GM21619 (cell line): ENCODE measurements at regions not wholly inside any gene's neighbourhood (a gene's known extent, or its start where the extent isn't known, plus 50 kb on each side); places are given as distances from the start of the nearest gene placed in this dataset.

Source experiments
- ATAC-seq: cut with Tn5 transposase; IDR thresholded peaks from one replicate; pipeline ENCODE4 v1.9.1; 2021; ENCODE audit not compliant: unreplicated experiment

DNA sequence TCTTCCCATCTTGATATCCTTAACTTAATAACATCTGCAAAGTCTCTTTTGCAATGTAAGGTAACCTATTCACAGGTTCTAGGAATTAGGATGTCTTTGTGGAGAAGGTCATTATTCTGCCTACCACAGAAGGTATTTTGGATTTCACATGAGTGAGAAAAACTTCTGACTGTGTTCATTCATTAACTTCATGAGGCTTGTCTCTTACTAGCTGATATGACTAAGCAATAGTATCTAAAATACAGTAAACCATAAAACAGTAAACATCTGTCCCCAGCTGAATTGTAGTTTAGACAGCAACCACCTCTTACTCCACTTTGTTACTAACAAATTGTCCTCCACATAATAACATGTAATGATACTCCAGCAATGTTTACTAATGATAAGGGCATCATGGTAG, 198.1 kb downstream of the SEC23A start:
- ATAC-seq, result peak; percentile 53

GRCh38 chr14:38901791-38902190, 201.2 kb downstream of the SEC23A start:
- no peak for ATAC-seq

DNA sequence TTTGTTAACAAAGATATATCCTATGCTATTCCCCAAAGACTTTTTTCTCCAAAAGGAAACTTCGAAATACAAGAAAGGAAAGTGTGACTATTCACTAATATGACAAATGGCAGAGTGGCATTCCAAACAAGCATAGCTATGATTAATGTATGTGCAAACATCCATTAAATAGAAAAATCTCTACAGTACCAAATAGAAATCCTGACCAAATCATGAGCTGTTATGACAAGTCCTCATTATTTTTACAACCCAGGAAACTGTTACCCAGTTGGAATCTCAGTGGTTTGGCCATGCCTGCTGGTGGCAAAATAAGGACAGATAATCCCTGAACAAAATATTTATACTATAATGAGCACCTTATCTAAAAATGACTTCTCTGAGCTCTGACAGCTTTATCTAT, 202.1 kb downstream of the SEC23A start:
- ATAC-seq, result no peak

DNA sequence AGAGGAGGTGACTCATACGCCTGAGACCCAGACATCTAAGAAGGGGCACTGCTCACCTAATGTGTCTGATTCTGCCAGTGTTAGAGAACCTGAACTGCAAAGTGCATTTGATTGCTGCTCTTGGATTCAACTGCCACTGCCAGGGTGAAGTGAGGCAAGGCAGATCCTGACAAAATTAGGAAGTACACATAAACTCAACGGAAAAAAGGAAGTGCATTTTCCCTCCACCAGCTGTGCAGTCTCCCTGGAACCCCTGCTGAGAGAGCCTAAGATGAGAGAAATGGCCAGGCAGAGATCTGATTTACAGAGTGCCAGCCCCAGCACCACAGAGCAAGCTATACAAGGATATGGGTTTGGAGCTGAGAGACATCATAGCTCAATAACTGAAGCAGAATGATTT, 215.3 kb downstream of the SEC23A start:
- no peak for ATAC-seq

- ATAC-seq, result no peak
Measured at GRCh38 chr14:38884109-38884508, 218.9 kb downstream of the SEC23A start.

GRCh38 chr14:38883127-38883526, 219.9 kb downstream of the SEC23A start:
- ATAC-seq, result no peak

GRCh38 chr14:38882533-38882932, 220.5 kb downstream of the SEC23A start:
- no peak for ATAC-seq

- no peak for ATAC-seq
Measured at GRCh38 chr14:38880643-38881524, 222.2 kb downstream of the SEC23A start.

DNA sequence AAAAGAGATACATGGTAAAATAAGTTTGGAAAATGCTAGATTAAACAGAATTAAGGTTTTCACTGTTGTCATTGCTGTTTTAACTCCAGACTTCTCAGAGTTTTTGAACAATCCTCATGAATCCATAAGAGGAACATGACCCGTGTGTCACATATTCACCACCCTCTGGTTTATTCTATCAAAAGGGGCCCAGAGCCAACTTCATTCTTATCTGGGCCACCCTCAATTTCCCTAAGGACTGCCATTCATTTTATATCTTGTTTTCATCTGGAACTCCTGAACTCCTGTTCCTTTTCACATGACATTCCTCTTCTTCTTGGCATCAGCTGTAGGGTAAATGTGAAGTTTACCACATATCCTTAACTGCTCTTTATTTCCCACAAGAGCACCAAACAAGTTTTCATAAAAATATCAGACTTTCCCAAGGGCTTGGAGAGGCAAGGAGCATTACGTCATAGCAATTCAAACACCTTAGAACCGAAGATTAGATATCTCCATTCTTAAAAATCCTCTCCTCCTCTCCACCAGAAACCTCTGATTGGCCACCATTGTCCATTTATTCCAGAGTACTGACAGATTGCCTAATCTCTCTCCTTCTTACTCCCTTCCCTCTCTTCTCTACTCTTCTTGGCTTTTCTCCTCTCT, 225.2 kb downstream of the SEC23A start:
- no peak for ATAC-seq

DNA sequence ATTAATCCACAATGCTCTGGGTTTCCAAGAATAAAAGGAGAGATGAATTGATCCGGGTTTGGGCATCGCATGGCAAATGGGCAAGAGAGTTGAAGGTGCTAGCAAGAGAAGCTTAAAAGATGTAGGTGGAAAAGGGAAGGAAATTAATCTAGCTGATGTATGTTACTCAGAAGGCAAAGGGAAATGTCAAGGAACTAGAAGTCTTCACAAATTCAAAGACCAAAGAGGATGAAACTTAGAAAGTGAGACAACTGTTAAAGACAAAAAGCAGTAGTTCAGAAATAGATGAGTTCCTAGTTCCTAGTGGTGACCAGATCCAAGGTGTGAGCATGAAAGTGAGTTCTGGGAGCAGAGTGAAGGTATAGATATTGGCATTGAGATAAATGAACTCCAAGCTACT, 228.3 kb downstream of the SEC23A start:
- ATAC-seq, result no peak

DNA sequence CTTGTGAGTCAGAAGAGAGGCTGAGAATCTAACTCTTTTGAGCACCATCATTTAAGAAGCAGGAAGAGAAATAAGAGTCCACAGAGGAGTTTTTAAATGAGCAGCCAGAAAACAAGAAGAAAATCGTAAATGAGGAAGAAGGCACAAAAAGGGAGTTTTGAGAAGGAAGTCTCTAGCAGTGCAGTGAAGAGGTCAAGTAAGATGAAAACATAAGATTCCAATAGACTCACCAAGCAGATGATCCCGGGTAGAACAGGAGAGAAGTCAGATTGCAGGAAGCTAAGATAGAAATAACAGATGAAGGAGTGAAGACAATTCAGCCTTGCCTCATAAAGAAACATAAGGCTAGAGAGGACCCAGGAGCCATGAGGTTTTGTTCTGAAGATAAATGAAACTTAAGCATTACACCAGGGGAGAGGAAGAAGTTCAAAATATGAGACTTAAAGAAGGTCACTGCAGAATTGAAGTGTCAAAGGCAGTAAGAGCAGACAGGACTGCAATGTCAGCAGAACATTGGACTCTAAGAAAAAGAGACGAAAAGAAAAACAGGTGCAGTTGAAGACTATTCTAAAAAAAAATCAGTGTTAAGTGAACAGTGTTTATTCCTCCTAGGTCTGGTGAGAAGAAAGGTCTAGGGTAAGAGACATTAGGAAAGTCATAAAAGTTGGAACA, 229.0 kb downstream of the SEC23A start:
- ATAC-seq, result no peak

DNA sequence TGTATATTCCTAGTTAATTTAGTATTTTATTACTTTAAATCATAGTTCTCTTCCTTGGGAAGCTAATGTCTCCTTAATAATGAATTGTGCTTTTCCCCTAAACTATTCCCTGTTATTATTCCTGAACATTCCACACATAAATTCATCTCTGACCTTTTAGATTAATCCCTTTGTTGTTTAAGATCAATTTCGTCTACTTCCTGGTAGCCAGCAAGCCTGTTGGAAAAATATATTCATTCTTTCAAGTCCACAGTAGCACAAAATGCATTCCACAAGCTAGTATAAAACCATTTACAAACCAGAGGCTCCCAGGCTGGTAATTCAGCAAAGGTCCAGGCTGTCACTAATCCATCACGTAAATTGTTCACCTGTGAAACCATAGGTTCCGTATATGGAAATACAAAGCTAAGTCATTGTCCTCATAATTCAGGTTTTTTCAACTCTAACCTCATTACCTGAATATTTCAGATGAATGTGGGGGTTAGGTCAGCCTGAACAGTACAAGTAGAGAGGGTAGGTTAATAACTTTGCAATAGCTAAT, 232.7 kb downstream of the SEC23A start:
- no peak for ATAC-seq

DNA sequence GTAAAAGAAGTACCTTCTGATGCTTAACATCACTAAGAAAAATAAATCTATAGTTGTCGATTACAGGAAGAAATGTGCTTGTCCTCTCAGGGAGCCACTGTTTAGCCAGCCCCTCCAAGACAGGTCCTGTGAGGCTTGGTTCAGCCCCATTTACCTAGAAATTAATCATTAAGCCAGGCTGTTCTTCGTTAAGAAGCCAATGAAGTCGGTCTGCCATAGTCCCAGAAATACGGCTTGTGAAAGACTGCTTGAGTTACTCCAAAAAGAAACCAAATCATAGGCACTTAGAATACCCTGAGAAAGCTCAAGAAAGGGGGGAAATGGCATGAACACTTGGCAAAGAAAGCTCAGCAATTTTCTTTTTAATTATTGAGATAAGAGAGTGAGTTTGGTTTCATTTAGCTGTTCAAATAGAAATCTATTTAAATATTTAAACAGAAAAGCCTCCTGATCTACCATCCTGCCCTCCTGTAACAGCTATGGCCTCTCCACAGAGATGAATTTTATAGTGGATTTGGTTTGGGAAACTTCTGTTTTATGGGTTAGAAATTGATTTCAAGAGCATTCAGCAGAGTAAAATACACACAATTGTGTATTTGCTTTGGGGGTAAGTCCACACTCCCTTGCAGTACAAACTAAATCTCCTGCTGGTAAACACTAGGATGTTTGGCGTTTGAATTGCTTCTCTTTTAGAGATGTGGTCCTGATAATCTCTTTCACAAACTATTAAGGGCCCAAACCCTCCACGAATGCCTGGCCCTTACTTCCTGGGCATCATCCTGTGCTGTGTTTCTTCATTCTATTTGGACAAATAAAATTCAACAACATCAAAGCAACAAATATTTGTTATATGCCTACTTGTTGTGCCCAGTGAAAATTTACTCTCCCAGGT, 234.4 kb downstream of the SEC23A start:
- ATAC-seq, result no peak

- ATAC-seq, result peak; percentile 93
Measured at GRCh38 chr14:38867561-38868150, 235.4 kb downstream of the SEC23A start.

GRCh38 chr14:38866461-38866860, 236.6 kb downstream of the SEC23A start:
- ATAC-seq, result no peak

DNA sequence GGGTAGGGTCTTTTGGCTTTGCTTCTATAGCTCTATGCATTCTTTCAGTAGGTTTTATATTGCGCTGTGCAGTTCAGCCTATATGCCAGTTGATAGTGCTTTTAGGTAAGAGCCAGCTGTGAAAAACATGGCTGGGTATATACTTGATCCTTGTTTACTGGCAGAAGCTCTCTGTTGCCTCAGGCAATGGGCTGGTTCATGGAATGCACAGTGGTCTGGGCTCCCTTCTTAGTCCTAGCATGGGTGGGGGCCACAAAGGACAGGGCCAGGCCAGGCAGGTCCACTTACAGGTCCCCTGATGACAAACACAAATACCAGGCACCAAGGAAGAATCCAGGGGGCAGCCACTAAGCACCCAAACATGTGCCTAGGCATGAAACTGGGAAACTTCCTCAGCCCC, 240.7 kb downstream of the SEC23A start:
- no peak for ATAC-seq

DNA sequence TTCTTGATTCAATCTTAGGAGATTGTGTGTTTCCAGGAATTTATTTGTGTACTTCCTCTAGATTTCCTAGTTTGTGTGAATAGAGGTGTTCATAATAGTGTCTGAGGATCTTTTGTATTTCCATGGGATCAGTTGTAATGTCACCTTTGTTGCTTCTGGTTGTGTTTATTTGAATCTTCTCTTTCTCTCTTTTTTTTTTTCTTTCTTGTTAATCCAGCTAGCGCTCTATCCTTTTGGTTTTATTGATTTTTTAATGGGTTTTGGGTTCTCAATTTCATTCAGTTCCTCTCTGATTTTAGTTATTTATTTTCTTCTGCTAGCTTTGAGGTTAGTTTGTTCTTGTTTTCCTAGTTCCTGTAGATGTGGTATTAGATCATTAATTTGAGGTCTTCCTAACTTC, 242.5 kb downstream of the SEC23A start:
- ATAC-seq, result no peak

- no peak for ATAC-seq
Measured at GRCh38 chr14:38856798-38857197, 246.2 kb downstream of the SEC23A start.

GRCh38 chr14:38855513-38855912, 247.5 kb downstream of the SEC23A start:
- ATAC-seq, result no peak

DNA sequence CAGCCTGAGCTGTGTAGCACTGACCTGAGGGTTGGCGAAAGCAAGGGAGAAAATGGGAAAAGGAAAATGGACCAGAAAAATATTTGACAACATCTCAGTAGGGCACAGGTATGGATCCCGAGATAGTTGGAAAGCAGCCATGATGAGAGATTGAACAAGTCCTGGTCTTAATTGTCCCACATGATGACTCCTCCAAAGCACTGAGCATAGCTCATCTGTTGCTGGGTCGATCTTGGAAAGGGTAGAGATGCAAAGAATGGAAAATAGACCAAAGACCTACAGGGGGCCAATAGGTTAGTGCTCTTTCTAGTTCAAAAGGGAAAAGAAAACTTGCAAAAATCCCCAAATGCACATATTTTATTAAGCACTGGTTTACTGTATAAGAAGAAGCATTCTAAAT, 251.9 kb downstream of the SEC23A start:
- ATAC-seq, result no peak
